H9 (cell line): ENCODE measurements at regions not wholly inside any gene's neighbourhood (a gene's known extent, or its start where the extent isn't known, plus 50 kb on each side); places are given as distances from the start of the nearest gene placed in this dataset.

Experiments
- DNase-seq: peaks from one replicate; pipeline ENCODE4 v3.0.0-alpha.2; 2017
- H2AFZ ChIP-seq: one replicate; pipeline ENCODE4 v1.6.1; 2013; ENCODE audit warnings: mild to moderate bottlenecking, low read length, control low read depth, moderate library complexity
- H2AK5ac ChIP-seq: 2 replicates; pipeline ENCODE4 v1.6.1; 2013; ENCODE audit warnings: low read length, control low read depth, mixed read lengths; ENCODE audit not compliant: insufficient read length
- H2BK120ac ChIP-seq: one replicate; pipeline ENCODE4 v1.6.1; 2013; ENCODE audit warnings: low read depth, mild to moderate bottlenecking, low read length, control low read depth, inconsistent platforms; ENCODE audit not compliant: poor library complexity, severe bottlenecking
- H2BK12ac ChIP-seq: 2 replicates; pipeline ENCODE4 v1.6.1; 2013; ENCODE audit warnings: low read length, control low read depth, mixed read lengths, low read depth; ENCODE audit not compliant: insufficient read length
- H2BK15ac ChIP-seq: 2 replicates; pipeline ENCODE4 v1.6.1; 2013; ENCODE audit warnings: low read depth, low read length, control low read depth
- H2BK20ac ChIP-seq: one replicate; pipeline ENCODE4 v1.6.1; 2013; ENCODE audit warnings: low read depth, mild to moderate bottlenecking, low read length, control low read depth, inconsistent platforms; ENCODE audit not compliant: poor library complexity, severe bottlenecking
- H2BK5ac ChIP-seq: 2 replicates; pipeline ENCODE4 v1.6.1; 2013; ENCODE audit warnings: low read length, control low read depth, mixed read lengths; ENCODE audit not compliant: insufficient read length
- H3K14ac ChIP-seq: 2 replicates; pipeline ENCODE4 v1.6.1; 2013; ENCODE audit warnings: low read length, control low read depth; ENCODE audit not compliant: insufficient read depth
- H3K18ac ChIP-seq: 2 replicates; pipeline ENCODE4 v1.6.1; 2013; ENCODE audit warnings: low read depth, mild to moderate bottlenecking, mixed read lengths, low read length, control low read depth; ENCODE audit not compliant: insufficient read length
- H3K23ac ChIP-seq: 2 replicates; pipeline ENCODE4 v1.6.1; 2013; ENCODE audit warnings: low read length, control low read depth, mixed read lengths, low read depth; ENCODE audit not compliant: insufficient read length
- H3K23me2 ChIP-seq: 2 replicates; pipeline ENCODE4 v1.6.1; 2013; ENCODE audit warnings: low read depth, mild to moderate bottlenecking, mixed read lengths, low read length, control low read depth; ENCODE audit not compliant: insufficient read length, poor library complexity, severe bottlenecking
- H3K27ac ChIP-seq: 2 replicates; pipeline ENCODE4 v1.5.1; 2013; ENCODE audit warnings: low read length, control low read depth, mixed read lengths, low read depth; ENCODE audit not compliant: insufficient read length
- H3K27me3 ChIP-seq: 2 replicates; pipeline ENCODE4 v1.6.1; 2013; ENCODE audit warnings: low read length, control low read depth, inconsistent platforms; ENCODE audit not compliant: insufficient read depth
- H3K4ac ChIP-seq: 2 replicates; pipeline ENCODE4 v1.6.1; 2013; ENCODE audit warnings: low read depth, mild to moderate bottlenecking, control low read depth, inconsistent platforms, low read length, moderate library complexity
- H3K4me1 ChIP-seq: 2 replicates; pipeline ENCODE4 v1.6.1; 2013; ENCODE audit warnings: low read length, control low read depth, inconsistent platforms; ENCODE audit not compliant: insufficient read depth
- H3K4me2 ChIP-seq: 2 replicates; pipeline ENCODE4 v1.6.1; 2013; ENCODE audit warnings: low read length, control low read depth, mixed read lengths; ENCODE audit not compliant: insufficient read length, insufficient read depth
- H3K56ac ChIP-seq: 2 replicates; pipeline ENCODE4 v1.6.1; 2013; ENCODE audit warnings: low read depth, mild to moderate bottlenecking, mixed read lengths, low read length, control low read depth; ENCODE audit not compliant: insufficient read length
- H3K79me1 ChIP-seq: 2 replicates; pipeline ENCODE4 v1.6.1; 2013; ENCODE audit warnings: low read depth, mild to moderate bottlenecking, moderate library complexity, low read length, control low read depth, inconsistent platforms; ENCODE audit not compliant: insufficient read depth, poor library complexity, severe bottlenecking
- H3K79me2 ChIP-seq: 2 replicates; pipeline ENCODE4 v1.6.1; 2013; ENCODE audit warnings: low read length, control low read depth, inconsistent platforms; ENCODE audit not compliant: insufficient read depth
- H3K9ac ChIP-seq: 2 replicates; pipeline ENCODE4 v1.6.1; 2013; ENCODE audit warnings: low read length, control low read depth, mixed read lengths; ENCODE audit not compliant: insufficient read length; ENCODE audit errors: extremely low read depth
- H3K9me3 ChIP-seq: one replicate; pipeline ENCODE4 v1.6.1; 2013; ENCODE audit warnings: low read depth, low read length, inconsistent platforms; ENCODE audit not compliant: control insufficient read depth
- H3T11ph ChIP-seq: one replicate; pipeline ENCODE4 v1.6.1; 2013; ENCODE audit warnings: mild to moderate bottlenecking, low read length, control low read depth, inconsistent platforms
- H4K20me1 ChIP-seq: one replicate; pipeline ENCODE4 v1.6.1; 2013; ENCODE audit not compliant: control insufficient read depth, insufficient read length, insufficient read depth
- H4K5ac ChIP-seq: 2 replicates; pipeline ENCODE4 v1.6.1; 2013; ENCODE audit warnings: low read depth, mild to moderate bottlenecking, mixed read lengths, low read length, control low read depth; ENCODE audit not compliant: insufficient read length
- H4K8ac ChIP-seq: replicated peaks from 2 replicates; pipeline ENCODE4 v1.6.1; 2013; ENCODE audit warnings: low read length, control low read depth, mixed read lengths, low read depth; ENCODE audit not compliant: insufficient read length
- H4K91ac ChIP-seq: 2 replicates; pipeline ENCODE4 v1.6.1; 2013; ENCODE audit warnings: low read depth, mild to moderate bottlenecking, moderate library complexity, mixed read lengths, low read length, control low read depth; ENCODE audit not compliant: insufficient read length
- H3K27ac Mint-ChIP-seq, 3 experiments: 2 replicates in 2 of 3; 3 replicates in 1 of 3; pipeline ENCODE4 v1.8.0; 2020 to 2021; ENCODE audit warnings: mixed read lengths in 3 of 3, mild to moderate bottlenecking in 1 of 3, moderate library complexity in 1 of 3
- H3K27me3 Mint-ChIP-seq: 2 replicates; pipeline ENCODE4 v1.8.0; 2021; ENCODE audit warnings: low read depth, mild to moderate bottlenecking, moderate library complexity, mixed read lengths
- H3K36me3 Mint-ChIP-seq, 3 experiments: 2 replicates in 2 of 3; 3 replicates in 1 of 3; pipeline ENCODE4 v1.8.0; 2020 to 2021; ENCODE audit warnings: low read depth in 3 of 3, mixed read lengths in 3 of 3; ENCODE audit not compliant: insufficient read depth in 1 of 3
- H3K4me1 Mint-ChIP-seq, 2 experiments: 2 replicates each; pipeline ENCODE4 v1.8.0; 2020; ENCODE audit warnings: mixed read lengths in 2 of 2
- H3K4me3 Mint-ChIP-seq, 2 experiments: 2 replicates in 1 of 2; 3 replicates in 1 of 2; pipeline ENCODE4 v1.8.0; 2020 to 2021; ENCODE audit warnings: mild to moderate bottlenecking in 2 of 2, mixed read lengths in 2 of 2, moderate library complexity in 1 of 2
- H3K9me3 Mint-ChIP-seq, 2 experiments: 2 replicates in 1 of 2; 3 replicates in 1 of 2; pipeline ENCODE4 v1.8.0; 2020; ENCODE audit warnings: mild to moderate bottlenecking in 2 of 2, mixed read lengths in 2 of 2, moderate library complexity in 1 of 2
- CTCF ChIP-seq: fragments of 200-600 bp; sonication (generic); conservative IDR thresholded peaks from 3 replicates; pipeline ENCODE4 v1.8.0; 2021; ENCODE audit warnings: antibody characterized with exemption, mild to moderate bottlenecking
- WGBS: extraction: QIAGEN DNeasy Blood & Tissue Kit; methylation state at CpG from one replicate; pipeline ENCODE4 v1.1.7; 2013; ENCODE audit warnings: missing lambda C conversion rate, low lambda C conversion rate, mixed read lengths; ENCODE audit not compliant: insufficient read length; ENCODE audit errors: extremely low coverage; 5-methylcytosine and 5-hydroxymethylcytosine counted together

GRCh38 chr12:60159761-60160160, 563.9 kb downstream of the SLC16A7 start:
- Mint-ChIP-seq H3K4me1 (no peaks in the 10 kb centered on the region), H3K36me3 (no peaks in the 10 kb centered on the region), H3K9me3 (no peaks in the 10 kb centered on the region), H3K4me3 (no peak overlapping the region), H3K27me3 (no peaks in the 10 kb centered on the region), H3K27ac (no peak overlapping the region)
- H2AK5ac ChIP-seq: no peak overlapping the region
- H2BK20ac ChIP-seq: no peak overlapping the region
- H3K23ac ChIP-seq: no peak overlapping the region
- H3K14ac ChIP-seq: no peak overlapping the region
- no peak overlapping the region for H2BK15ac ChIP-seq
- H3K56ac ChIP-seq: no peak overlapping the region
- WGBS: no CpG with 5 or more reads among the region's 1 CpG
- H4K8ac ChIP-seq: no peak overlapping the region
- no peaks in the 10 kb centered on the region for H3K4me1 ChIP-seq
- H3K79me1 ChIP-seq: no peaks in the 10 kb centered on the region
- no peak for TF ChIP-seq CTCF
- H3K27ac ChIP-seq: no peak overlapping the region
- no peak overlapping the region for H4K91ac ChIP-seq
- H4K5ac ChIP-seq: no peak overlapping the region
- no peak overlapping the region for H2AFZ ChIP-seq
- H3K4ac ChIP-seq: no peak overlapping the region
- H3T11ph ChIP-seq: no peak overlapping the region
- no peak overlapping the region for H3K4me2 ChIP-seq
- H2BK120ac ChIP-seq: no peak overlapping the region
- no peaks in the 10 kb centered on the region for H3K23me2 ChIP-seq
- no peaks in the 10 kb centered on the region for H3K79me2 ChIP-seq
- H3K9me3 ChIP-seq: no peaks in the 10 kb centered on the region
- no peak overlapping the region for H2BK12ac ChIP-seq
- no peak overlapping the region for H2BK5ac ChIP-seq
- DNase-seq: no peak
- H4K20me1 ChIP-seq: no peaks in the 10 kb centered on the region
- H3K18ac ChIP-seq: no peak overlapping the region
- no peak overlapping the region for H3K9ac ChIP-seq
- no peaks in the 10 kb centered on the region for H3K27me3 ChIP-seq
